Right hindlimb (tissue), 1 donor: ENCODE measurements at regions not wholly inside any gene's neighbourhood (a gene's known extent, or its start where the extent isn't known, plus 50 kb on each side); places are given as distances from the start of the nearest gene placed in this dataset.
"Not testable (repeated sequence)": the region's sequence is repeated elsewhere in the genome, so short reads cannot be mapped to it uniquely, and the experiment has no call there.

Experiments used
- DNase-seq: peaks from one replicate; pipeline ENCODE4 v3.0.0-alpha.2; 2018

GRCh38 chr2:109721135-109721534 lies 73.0 kb upstream of the RGPD5 start:
- no peak for DNase-seq

GRCh38 chr2:109721626-109722025 lies 72.5 kb upstream of the RGPD5 start:
- DNase-seq = no peak

GRCh38 chr2:109722026-109722425 lies 72.1 kb upstream of the RGPD5 start:
- peak; percentile 43 for DNase-seq

GRCh38 chr2:109722640-109723039 lies 71.5 kb upstream of the RGPD5 start:
- DNase-seq = not testable (repeated sequence)

- DNase-seq = not testable (repeated sequence)
Observed at GRCh38 chr2:109723153-109723552, 71.0 kb upstream of the RGPD5 start.

GRCh38 chr2:109724533-109725460 lies 69.3 kb upstream of the RGPD5 start:
- no peak for DNase-seq

- DNase-seq = no peak
Observed at GRCh38 chr2:109726379-109727270, 67.5 kb upstream of the RGPD5 start.

GRCh38 chr2:109727929-109728447 lies 66.1 kb upstream of the RGPD5 start:
- DNase-seq = no peak

- not testable (repeated sequence) for DNase-seq
Observed at GRCh38 chr2:109733746-109734145, 60.4 kb upstream of the RGPD5 start.

GRCh38 chr2:109736177-109736827 lies 57.8 kb upstream of the RGPD5 start:
- peak; percentile 75 for DNase-seq
